Liver (tissue), 3 donors: ENCODE measurements at regions not wholly inside any gene's neighbourhood (a gene's known extent, or its start where the extent isn't known, plus 50 kb on each side); places are given as distances from the start of the nearest gene placed in this dataset.

Experiments used
- EGR1 ChIP-seq, 2 donors: IDR thresholded peaks; 2 replicates each; pipeline ENCODE4 v1.6.1; 2016 to 2018; ENCODE audit warnings: antibody characterized with exemption in 2 of 2, low read depth in 2 of 2
- FOXA1 ChIP-seq: IDR thresholded peaks from 2 replicates; pipeline ENCODE4 v1.6.1; 2016; ENCODE audit warnings: antibody characterized with exemption
- GABPA ChIP-seq, 2 donors: IDR thresholded peaks in 1 of 2; conservative IDR thresholded peaks in 1 of 2; 2 replicates each; pipeline ENCODE4 v1.6.1; 2016; ENCODE audit warnings: antibody characterized with exemption in 2 of 2, mild to moderate bottlenecking in 1 of 2, moderate library complexity in 1 of 2
- JUND ChIP-seq, 2 donors: IDR thresholded peaks; 2 replicates each; pipeline ENCODE4 v1.6.1; 2016; ENCODE audit warnings: antibody characterized with exemption in 2 of 2
- RAD21 ChIP-seq, 2 donors: IDR thresholded peaks; 2 replicates each; pipeline ENCODE4 v1.6.1; 2016; ENCODE audit warnings: antibody characterized with exemption in 2 of 2, mild to moderate bottlenecking in 2 of 2
- RXRA ChIP-seq, 2 donors: IDR thresholded peaks; 2 replicates each; pipeline ENCODE4 v1.6.1; 2017 to 2018; ENCODE audit warnings: antibody characterized with exemption in 2 of 2, mild to moderate bottlenecking in 1 of 2
- SP1 ChIP-seq: IDR thresholded peaks from 2 replicates; pipeline ENCODE4 v1.6.1; 2018; ENCODE audit warnings: antibody characterized with exemption, mild to moderate bottlenecking
- TAF1 ChIP-seq: conservative IDR thresholded peaks from 2 replicates; pipeline ENCODE4 v1.6.1; 2016; ENCODE audit warnings: antibody characterized with exemption, mild to moderate bottlenecking
- TF ChIP-seq, protein P1 (sequence below): fragments of 150-350 bp; IDR thresholded peaks from 2 replicates; pipeline ENCODE4 v1.5.1; 2017; ENCODE audit warnings: improper control_type of control experiment, low read depth, low read length; ENCODE audit not compliant: missing input control
- TF ChIP-seq, protein P2 (sequence below): IDR thresholded peaks from 2 replicates; pipeline ENCODE4 v1.6.1; 2016; ENCODE audit warnings: antibody characterized with exemption
- TF ChIP-seq, protein P3 (sequence below): IDR thresholded peaks from 2 replicates; pipeline ENCODE4 v1.6.1; 2016; ENCODE audit warnings: antibody characterized with exemption
- donor health status: healthy.
- donor health status: healthy.

DNA sequence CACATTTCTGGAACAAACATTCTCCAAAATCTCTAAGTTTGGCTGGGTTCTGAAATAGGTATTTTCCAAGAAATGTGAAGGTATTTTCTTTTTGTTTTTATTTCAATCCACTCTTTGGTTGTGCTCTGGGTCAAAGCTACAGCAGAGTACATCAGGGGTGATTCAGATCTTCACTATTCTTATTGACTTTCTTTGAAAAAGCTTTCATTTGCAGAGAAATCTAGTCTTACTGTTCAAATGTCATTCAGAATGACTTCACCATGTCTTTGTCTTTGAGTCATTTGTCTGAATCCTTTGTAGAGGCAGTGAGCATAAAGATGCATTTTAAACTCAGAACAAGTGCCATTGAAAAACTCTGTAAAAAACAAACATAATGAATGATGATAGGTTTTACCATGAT lies 547.2 kb upstream of the ADGRL3 start:
- TF ChIP-seq, protein P1, sequence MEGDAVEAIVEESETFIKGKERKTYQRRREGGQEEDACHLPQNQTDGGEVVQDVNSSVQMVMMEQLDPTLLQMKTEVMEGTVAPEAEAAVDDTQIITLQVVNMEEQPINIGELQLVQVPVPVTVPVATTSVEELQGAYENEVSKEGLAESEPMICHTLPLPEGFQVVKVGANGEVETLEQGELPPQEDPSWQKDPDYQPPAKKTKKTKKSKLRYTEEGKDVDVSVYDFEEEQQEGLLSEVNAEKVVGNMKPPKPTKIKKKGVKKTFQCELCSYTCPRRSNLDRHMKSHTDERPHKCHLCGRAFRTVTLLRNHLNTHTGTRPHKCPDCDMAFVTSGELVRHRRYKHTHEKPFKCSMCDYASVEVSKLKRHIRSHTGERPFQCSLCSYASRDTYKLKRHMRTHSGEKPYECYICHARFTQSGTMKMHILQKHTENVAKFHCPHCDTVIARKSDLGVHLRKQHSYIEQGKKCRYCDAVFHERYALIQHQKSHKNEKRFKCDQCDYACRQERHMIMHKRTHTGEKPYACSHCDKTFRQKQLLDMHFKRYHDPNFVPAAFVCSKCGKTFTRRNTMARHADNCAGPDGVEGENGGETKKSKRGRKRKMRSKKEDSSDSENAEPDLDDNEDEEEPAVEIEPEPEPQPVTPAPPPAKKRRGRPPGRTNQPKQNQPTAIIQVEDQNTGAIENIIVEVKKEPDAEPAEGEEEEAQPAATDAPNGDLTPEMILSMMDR, result no peak
- TF ChIP-seq TAF1 (no peak), RAD21 (IDR thresholded peaks at IDR 0.05) (no peak), FOXA1 (no peak), EGR1 (IDR thresholded peaks at IDR 0.05; ENCODE audit: low read depth in 2 of 2) (no peak), GABPA (IDR thresholded peaks at IDR 0.05 in 1 of 2, conservative IDR thresholded peaks at IDR 0.05 in 1 of 2) (no peak), SP1 (no peak), JUND (IDR thresholded peaks at IDR 0.05) (no peak), RXRA (IDR thresholded peaks at IDR 0.05) (no peak)
- TF ChIP-seq, protein P2, sequence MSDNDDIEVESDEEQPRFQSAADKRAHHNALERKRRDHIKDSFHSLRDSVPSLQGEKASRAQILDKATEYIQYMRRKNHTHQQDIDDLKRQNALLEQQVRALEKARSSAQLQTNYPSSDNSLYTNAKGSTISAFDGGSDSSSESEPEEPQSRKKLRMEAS, result no peak
- TF ChIP-seq, protein P3, sequence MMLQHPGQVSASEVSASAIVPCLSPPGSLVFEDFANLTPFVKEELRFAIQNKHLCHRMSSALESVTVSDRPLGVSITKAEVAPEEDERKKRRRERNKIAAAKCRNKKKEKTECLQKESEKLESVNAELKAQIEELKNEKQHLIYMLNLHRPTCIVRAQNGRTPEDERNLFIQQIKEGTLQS, result no peak
